D721Med (cell line): ENCODE measurements at regions not wholly inside any gene's neighbourhood (a gene's known extent, or its start where the extent isn't known, plus 50 kb on each side); places are given as distances from the start of the nearest gene placed in this dataset.

ENCODE experiments used
- DNase-seq: peaks from one replicate; pipeline ENCODE4 v3.0.0; 2011; ENCODE audit warnings: low spot score; ENCODE audit not compliant: insufficient read length
- FAIRE-seq: peaks from 2 replicates; lab custom pipeline; 2011; peaks lifted over from hg19 to GRCh38; lab: Jason Lieb, UNC
- TF ChIP-seq, protein P1 (sequence below): IDR thresholded peaks from 2 replicates; pipeline ENCODE4 v1.5.1; 2012; ENCODE audit warnings: mild to moderate bottlenecking, control low read depth; ENCODE audit not compliant: insufficient read depth; ENCODE audit errors: missing control alignments

GRCh38 chr11:70865356-70865755, 387.0 kb downstream of the SHANK2 start:
- TF ChIP-seq, protein P1, sequence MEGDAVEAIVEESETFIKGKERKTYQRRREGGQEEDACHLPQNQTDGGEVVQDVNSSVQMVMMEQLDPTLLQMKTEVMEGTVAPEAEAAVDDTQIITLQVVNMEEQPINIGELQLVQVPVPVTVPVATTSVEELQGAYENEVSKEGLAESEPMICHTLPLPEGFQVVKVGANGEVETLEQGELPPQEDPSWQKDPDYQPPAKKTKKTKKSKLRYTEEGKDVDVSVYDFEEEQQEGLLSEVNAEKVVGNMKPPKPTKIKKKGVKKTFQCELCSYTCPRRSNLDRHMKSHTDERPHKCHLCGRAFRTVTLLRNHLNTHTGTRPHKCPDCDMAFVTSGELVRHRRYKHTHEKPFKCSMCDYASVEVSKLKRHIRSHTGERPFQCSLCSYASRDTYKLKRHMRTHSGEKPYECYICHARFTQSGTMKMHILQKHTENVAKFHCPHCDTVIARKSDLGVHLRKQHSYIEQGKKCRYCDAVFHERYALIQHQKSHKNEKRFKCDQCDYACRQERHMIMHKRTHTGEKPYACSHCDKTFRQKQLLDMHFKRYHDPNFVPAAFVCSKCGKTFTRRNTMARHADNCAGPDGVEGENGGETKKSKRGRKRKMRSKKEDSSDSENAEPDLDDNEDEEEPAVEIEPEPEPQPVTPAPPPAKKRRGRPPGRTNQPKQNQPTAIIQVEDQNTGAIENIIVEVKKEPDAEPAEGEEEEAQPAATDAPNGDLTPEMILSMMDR: no peak
- no peak for DNase-seq
- no peak for FAIRE-seq

DNA sequence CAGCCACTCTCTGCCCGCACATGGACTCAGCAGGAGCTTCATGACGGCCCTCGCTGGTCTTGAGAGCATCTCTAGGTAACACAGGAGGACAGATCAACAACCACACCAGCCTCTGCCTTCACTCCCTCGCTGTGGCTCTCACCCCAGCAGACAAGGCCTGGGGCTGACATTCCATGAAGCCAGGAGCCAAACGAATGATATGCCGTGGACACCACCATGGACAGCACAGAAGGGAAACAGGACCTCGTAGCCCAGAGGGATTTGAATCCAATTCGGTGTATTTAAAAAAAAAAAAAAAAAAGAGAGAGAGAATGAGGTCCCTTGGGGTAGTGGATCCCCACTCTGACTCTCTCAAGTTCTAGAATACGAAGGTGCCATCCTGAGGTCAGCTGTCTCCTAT, 385.5 kb downstream of the SHANK2 start:
- FAIRE-seq (no peak), DNase-seq (no peak)
- TF ChIP-seq, protein P1: no peak

- FAIRE-seq (no peak), DNase-seq (no peak)
- TF ChIP-seq, protein P1: no peak
Observed at GRCh38 chr11:70867281-70868047, 384.9 kb downstream of the SHANK2 start.

DNA sequence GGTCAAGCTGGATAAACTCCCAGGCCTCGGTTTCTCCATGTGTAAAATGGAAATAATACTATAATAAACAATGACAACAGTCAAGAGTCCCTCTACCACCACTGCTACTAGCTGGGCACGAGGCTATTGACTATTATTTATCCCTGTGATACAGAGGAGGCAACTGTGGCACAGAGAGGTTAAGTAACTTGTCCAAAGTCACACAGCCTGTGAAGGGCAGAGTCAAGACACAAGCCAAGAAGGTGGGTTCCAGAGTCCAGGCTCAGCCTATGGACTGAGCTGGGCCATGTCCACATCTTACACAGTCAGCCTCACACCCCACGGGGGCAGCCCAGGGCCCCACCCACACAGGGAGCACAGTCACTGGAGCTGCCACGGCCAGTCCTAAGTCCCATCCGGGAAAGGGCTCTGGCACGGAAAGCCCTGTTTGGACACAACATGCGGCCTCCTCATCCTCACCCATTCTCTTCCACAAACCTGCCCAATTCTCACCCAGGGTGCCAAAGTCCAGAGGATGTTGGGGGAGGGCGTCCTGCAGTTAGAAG, 384.0 kb downstream of the SHANK2 start:
- TF ChIP-seq, protein P1: no peak
- FAIRE-seq (no peak), DNase-seq (no peak)

DNA sequence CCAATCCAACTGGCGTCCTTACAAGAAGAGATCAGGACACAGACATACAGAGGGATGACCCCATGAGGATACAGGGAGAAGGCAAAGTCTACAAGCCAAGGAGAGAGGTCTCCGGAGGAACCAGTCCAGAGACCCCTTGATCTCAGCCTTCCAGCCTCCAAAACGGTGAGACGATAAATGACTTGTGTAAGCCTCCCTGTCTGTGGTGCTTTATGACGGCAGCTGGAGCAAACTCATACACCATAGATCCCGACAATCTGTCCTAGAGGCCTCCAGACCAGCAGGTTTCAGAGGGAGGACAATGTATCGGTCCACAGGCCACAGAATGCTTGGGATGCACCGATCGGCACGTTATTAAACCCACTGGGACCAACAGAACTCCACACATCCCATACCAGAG, 383.3 kb downstream of the SHANK2 start:
- TF ChIP-seq, protein P1: no peak
- no peak for FAIRE-seq
- DNase-seq: no peak

DNA sequence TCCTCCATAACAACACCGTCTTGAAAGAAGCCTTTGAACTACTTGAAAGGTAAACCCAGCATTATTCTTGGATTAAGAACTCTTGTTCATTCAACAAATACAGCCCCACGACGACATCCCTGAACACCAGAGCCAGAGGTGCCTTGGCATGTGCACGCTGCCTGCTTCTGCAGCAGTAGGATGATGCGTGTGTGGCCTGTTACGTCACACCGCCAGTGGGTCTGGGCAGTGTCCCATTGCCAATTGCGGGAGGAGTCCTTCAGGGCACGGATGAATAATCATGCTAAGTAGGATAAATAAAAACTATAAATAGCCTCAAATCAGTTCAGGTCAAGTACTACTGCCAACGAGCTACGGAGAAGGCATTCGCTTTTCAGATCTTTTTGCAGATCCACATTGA, 380.5 kb downstream of the SHANK2 start:
- FAIRE-seq: no peak
- TF ChIP-seq, protein P1: no peak
- no peak for DNase-seq

GRCh38 chr11:70872299-70872698, 380.1 kb downstream of the SHANK2 start:
- no peak for FAIRE-seq
- DNase-seq: no peak
- TF ChIP-seq, protein P1: no peak
